ENCODE measurements at regions not wholly inside any gene's neighbourhood (a gene's known extent, or its start where the extent isn't known, plus 50 kb on each side); places are given as distances from the start of the nearest gene placed in this dataset. TPM values are rescaled to one million over a fixed set of nuclear protein-coding genes. Genes with fewer than 3 reads are reported as not detected.

Small RNA genes lying in the stretch of these regions (microRNA-seq; reads per million reads assigned to microRNA genes)
- not detected for gene AC105424.1 (ENCODE audit: insufficient read depth, insufficient read length)
- not detected for gene RF00156 (ENCODE audit: insufficient read depth, insufficient read length)
- gene RN7SL205P (ENCODE audit: insufficient read depth, insufficient read length), result not detected
- gene RNU6-224P (ENCODE audit: insufficient read depth, insufficient read length), result not detected

Small RNA genes lying in the stretch of these regions (small RNA-seq; reads per million reads assigned to genes)
- gene AC105424.1 (0 reads per million in 5 experiments), gene RF00156 (0 to 0.18 (median 0) reads per million in 5 experiments), gene RN7SL205P (0 reads per million in 5 experiments), gene RNU6-224P (0 reads per million in 5 experiments)

All from IMR-90 (cell line).